Smooth muscle cell (in vitro differentiated cells): ENCODE measurements at regions not wholly inside any gene's neighbourhood (a gene's known extent, or its start where the extent isn't known, plus 50 kb on each side); places are given as distances from the start of the nearest gene placed in this dataset.
A peak's percentile ranks its signal among the peaks of the same experiment; 100 is the strongest.

Source experiments
- DNase-seq: peaks from one replicate; lab custom pipeline; 2025; ENCODE audit not compliant: unreplicated experiment; lab: John Stamatoyannopoulos, UW
- H2AFZ ChIP-seq: fragments of 200-600 bp; sonication (generic); 2 replicates; pipeline ENCODE4 v1.6.0; 2016; ENCODE audit warnings: antibody characterized with exemption, low read depth, mild to moderate bottlenecking
- H3F3A ChIP-seq: fragments of 200-600 bp; sonication (generic); 2 replicates; pipeline ENCODE4 v1.6.0; 2017; ENCODE audit warnings: antibody characterized with exemption, low read depth
- H3K27ac ChIP-seq: fragments of 200-600 bp; sonication (generic); 2 replicates; pipeline ENCODE4 v1.5.1; 2016; ENCODE audit warnings: low read depth, mild to moderate bottlenecking
- H3K27me3 ChIP-seq: fragments of 200-600 bp; sonication (generic); 2 replicates; pipeline ENCODE4 v1.6.1; 2016; ENCODE audit warnings: low read depth, mild to moderate bottlenecking
- H3K36me3 ChIP-seq: fragments of 200-600 bp; sonication (generic); 2 replicates; pipeline ENCODE4 v1.5.1; 2016; ENCODE audit warnings: low read depth
- H3K4me1 ChIP-seq: fragments of 200-600 bp; sonication (generic); 2 replicates; pipeline ENCODE4 v1.5.1; 2016; ENCODE audit warnings: low read depth
- H3K4me2 ChIP-seq: fragments of 200-600 bp; sonication (generic); 2 replicates; pipeline ENCODE4 v1.6.0; 2016; ENCODE audit warnings: mild to moderate bottlenecking
- H3K4me3 ChIP-seq: fragments of 200-600 bp; sonication (generic); 2 replicates; pipeline ENCODE4 v1.5.1; 2016; ENCODE audit warnings: mild to moderate bottlenecking
- H3K79me2 ChIP-seq: fragments of 200-600 bp; sonication (generic); 2 replicates; pipeline ENCODE4 v1.6.0; 2016; ENCODE audit warnings: low read depth, mild to moderate bottlenecking
- H3K9ac ChIP-seq: fragments of 200-600 bp; sonication (generic); 2 replicates; pipeline ENCODE4 v1.6.0; 2016; ENCODE audit warnings: low read depth
- H3K9me3 ChIP-seq: fragments of 200-600 bp; sonication (generic); replicated peaks from 2 replicates; pipeline ENCODE4 v1.5.1; 2016; ENCODE audit warnings: low read depth
- H4K20me1 ChIP-seq: fragments of 200-600 bp; sonication (generic); 2 replicates; pipeline ENCODE4 v1.6.0; 2016; ENCODE audit warnings: low read depth
- CTCF ChIP-seq: fragments of 200-600 bp; sonication (generic); IDR thresholded peaks from 2 replicates; pipeline ENCODE4 v1.5.1; 2017; ENCODE audit warnings: borderline replicate concordance, mild to moderate bottlenecking, antibody characterized with exemption; ENCODE audit not compliant: insufficient read depth, poor library complexity, severe bottlenecking
- WGBS: methylation state at CpG from one replicate; pipeline ENCODE4 v1.1.7; 2016; ENCODE audit warnings: low lambda C conversion rate; 5-methylcytosine and 5-hydroxymethylcytosine counted together

GRCh38 chr18:10015941-10016819, 102.4 kb downstream of the VAPA start:
- WGBS, result 10% methylated on average over 7 of the region's 7 CpGs
- Histone ChIP-seq H3K4me1 (no peaks in the 10 kb centered on the region), H3K36me3 (no peaks in the 10 kb centered on the region), H3K4me3 (no peak overlapping the region), H3K9ac (no peak overlapping the region), H3K27ac (peak overlapping the region; percentile 84), H3K27me3 (no peaks in the 10 kb centered on the region), H3F3A (peaks cover 24% of the 10 kb centered on the region), H4K20me1 (no peaks in the 10 kb centered on the region), H3K9me3 (no peaks in the 10 kb centered on the region), H3K4me2 (peak overlapping the region; percentile 5), H2AFZ (no peak overlapping the region), H3K79me2 (no peaks in the 10 kb centered on the region)
- TF ChIP-seq CTCF, result peak; percentile 21
- DNase-seq, result peak; percentile 19

- DNase-seq, result no peak
- Histone ChIP-seq H3K4me3 (no peak overlapping the region), H3K4me2 (peak overlapping the region; percentile 23), H4K20me1 (no peaks in the 10 kb centered on the region), H3F3A (peaks cover 24% of the 10 kb centered on the region), H2AFZ (no peak overlapping the region), H3K36me3 (no peaks in the 10 kb centered on the region), H3K4me1 (no peaks in the 10 kb centered on the region), H3K27ac (peak overlapping the region; percentile 84), H3K9me3 (no peaks in the 10 kb centered on the region), H3K79me2 (no peaks in the 10 kb centered on the region), H3K27me3 (no peaks in the 10 kb centered on the region), H3K9ac (peak overlapping the region; percentile 5)
- 52% methylated on average over 2 of the region's 2 CpGs for WGBS
- no peak for TF ChIP-seq CTCF
These were observed 103.2 kb downstream of the VAPA start for GRCh38 chr18:10017043-10017442.

GRCh38 chr18:10018289-10018688, 104.5 kb downstream of the VAPA start:
- Histone ChIP-seq H3K36me3 (no peaks in the 10 kb centered on the region), H3F3A (peaks cover 24% of the 10 kb centered on the region), H3K27ac (no peak overlapping the region), H3K79me2 (no peaks in the 10 kb centered on the region), H3K27me3 (no peaks in the 10 kb centered on the region), H4K20me1 (no peaks in the 10 kb centered on the region), H3K4me2 (no peak overlapping the region), H2AFZ (no peak overlapping the region), H3K9me3 (no peaks in the 10 kb centered on the region), H3K9ac (no peak overlapping the region), H3K4me1 (no peaks in the 10 kb centered on the region), H3K4me3 (no peak overlapping the region)
- DNase-seq, result no peak
- 74% methylated on average over 5 of the region's 5 CpGs for WGBS
- TF ChIP-seq CTCF, result no peak

GRCh38 chr18:10020171-10020570, 106.4 kb downstream of the VAPA start:
- H3K9ac ChIP-seq, result no peak overlapping the region
- H3F3A ChIP-seq, result peaks cover 15% of the 10 kb centered on the region
- H3K27me3 ChIP-seq, result no peaks in the 10 kb centered on the region
- no peak for TF ChIP-seq CTCF
- no peaks in the 10 kb centered on the region for H3K4me1 ChIP-seq
- no peaks in the 10 kb centered on the region for H3K36me3 ChIP-seq
- 63% methylated on average over 6 of the region's 6 CpGs for WGBS
- H3K27ac ChIP-seq, result no peak overlapping the region
- H4K20me1 ChIP-seq, result no peaks in the 10 kb centered on the region
- H3K79me2 ChIP-seq, result no peaks in the 10 kb centered on the region
- H3K9me3 ChIP-seq, result no peaks in the 10 kb centered on the region
- H3K4me3 ChIP-seq, result no peak overlapping the region
- no peak for DNase-seq
- H2AFZ ChIP-seq, result no peak overlapping the region
- no peak overlapping the region for H3K4me2 ChIP-seq
